Activated CD4-positive, alpha-beta memory T cell treated with anti-CD3 and anti-CD28 coated beads for 36 hours (primary cell): ENCODE measurements at regions not wholly inside any gene's neighbourhood (a gene's known extent, or its start where the extent isn't known, plus 50 kb on each side); places are given as distances from the start of the nearest gene placed in this dataset.

Experiments used
- CTCF ChIA-PET: fragments of 350-600 bp; sonication (Branson Sonifier 250); formaldehyde crosslinking; loops from one replicate; lab custom pipeline; 2021; ENCODE audit warnings: antibody characterized with exemption, inconsistent platforms; lab: Charles Lee
- POLR2A ChIA-PET: fragments of 350-600 bp; sonication (Branson Sonifier 250); formaldehyde crosslinking; loops from one replicate; lab custom pipeline; 2021; ENCODE audit warnings: antibody characterized with exemption; lab: Charles Lee
- DNase-seq: peaks from one replicate; pipeline ENCODE4 v3.0.0-alpha.2; 2020
- H3K27ac Mint-ChIP-seq: one replicate; pipeline ENCODE4 v1.8.0; 2021; ENCODE audit warnings: mixed read lengths
- H3K27me3 Mint-ChIP-seq: one replicate; pipeline ENCODE4 v1.8.0; 2021; ENCODE audit warnings: mixed read lengths
- H3K36me3 Mint-ChIP-seq: one replicate; pipeline ENCODE4 v1.8.0; 2021; ENCODE audit warnings: mixed read lengths
- H3K4me1 Mint-ChIP-seq: one replicate; pipeline ENCODE4 v1.8.0; 2021; ENCODE audit warnings: low read depth, mixed read lengths
- H3K4me3 Mint-ChIP-seq: one replicate; pipeline ENCODE4 v1.8.0; 2021; ENCODE audit warnings: mild to moderate bottlenecking, mixed read lengths
- H3K9me3 Mint-ChIP-seq: one replicate; pipeline ENCODE4 v1.8.0; 2021; ENCODE audit warnings: mixed read lengths
- intact Hi-C: fragments of 100-400 bp; cut with micrococcal nuclease; formaldehyde crosslinking; loops from one replicate; pipeline ENCODE4 v1.15.1; 2023

GRCh38 chr6:37748118-37748517, 50.4 kb upstream of the MDGA1 start:
- Mint-ChIP-seq H3K36me3 (no peaks in the 10 kb centered on the region), H3K9me3 (no peaks in the 10 kb centered on the region), H3K27ac (no peak overlapping the region), H3K4me3 (no peak overlapping the region), H3K4me1 (no peaks in the 10 kb centered on the region), H3K27me3 (peaks cover 3% of the 10 kb centered on the region)
- POLR2A ChIA-PET, result no interaction called here
- intact Hi-C loops, result no loop called here
- DNase-seq, result no peak
- CTCF ChIA-PET, result no interaction called here
